ENCODE measurements at regions not wholly inside any gene's neighbourhood (a gene's known extent, or its start where the extent isn't known, plus 50 kb on each side); places are given as distances from the start of the nearest gene placed in this dataset.
A peak's percentile ranks its signal among the peaks of the same experiment; 100 is the strongest.
"Not testable (repeated sequence)": the region's sequence is repeated elsewhere in the genome, so short reads cannot be mapped to it uniquely, and the experiment has no call there.

GRCh38 chr11:16605894-16606783 lies 132.3 kb upstream of the C11orf58 start:
- DNase-seq, result peak; percentile 89

- no peak for DNase-seq
Observed at GRCh38 chr11:16605389-16605893, 133.0 kb upstream of the C11orf58 start.

GRCh38 chr11:16604794-16605388 lies 133.6 kb upstream of the C11orf58 start:
- no peak for DNase-seq

- no peak for DNase-seq
Observed at GRCh38 chr11:16603890-16604793, 134.3 kb upstream of the C11orf58 start.

GRCh38 chr11:16603245-16603644 lies 135.2 kb upstream of the C11orf58 start:
- no peak for DNase-seq

GRCh38 chr11:16598906-16599305 lies 139.5 kb upstream of the C11orf58 start:
- no peak for DNase-seq

GRCh38 chr11:16598032-16598431 lies 140.4 kb upstream of the C11orf58 start:
- no peak for DNase-seq

- DNase-seq, result no peak
Observed at GRCh38 chr11:16596231-16596630, 142.2 kb upstream of the C11orf58 start.

GRCh38 chr11:16591157-16591556 lies 147.3 kb upstream of the C11orf58 start:
- DNase-seq, result no peak

- no peak for DNase-seq
Observed at GRCh38 chr11:16587670-16588069, 150.8 kb upstream of the C11orf58 start.

- DNase-seq, result no peak
Observed at GRCh38 chr11:16584569-16584968, 153.9 kb upstream of the C11orf58 start.

GRCh38 chr11:16581078-16581477 lies 157.4 kb upstream of the C11orf58 start:
- DNase-seq, result not testable (repeated sequence)

- DNase-seq, result no peak
Observed at GRCh38 chr11:16577490-16577889, 161.0 kb upstream of the C11orf58 start.

- DNase-seq, result not testable (repeated sequence)
Observed at GRCh38 chr11:16574889-16575288, 163.6 kb upstream of the C11orf58 start.

GRCh38 chr11:16572945-16573344 lies 165.5 kb upstream of the C11orf58 start:
- no peak for DNase-seq

- no peak for DNase-seq
Observed at GRCh38 chr11:16561150-16561549, 177.3 kb upstream of the C11orf58 start.

- DNase-seq, result no peak
Observed at GRCh38 chr11:16558494-16558893, 180.0 kb upstream of the C11orf58 start.

GRCh38 chr11:16555956-16556355 lies 182.5 kb upstream of the C11orf58 start:
- no peak for DNase-seq

GRCh38 chr11:16554361-16554760 lies 184.1 kb upstream of the C11orf58 start:
- DNase-seq, result no peak

- DNase-seq, result no peak
Observed at GRCh38 chr11:16547879-16548278, 190.6 kb upstream of the C11orf58 start.

- no peak for DNase-seq
Observed at GRCh38 chr11:16543642-16544041, 187.3 kb upstream of the SOX6 start.

- DNase-seq, result no peak
Observed at GRCh38 chr11:16542353-16542752, 186.0 kb upstream of the SOX6 start.

GRCh38 chr11:16536513-16536912 lies 180.2 kb upstream of the SOX6 start:
- no peak for DNase-seq

Measured in skin of body (tissue), 1 donor.